GM12878 (cell line): ENCODE measurements at regions not wholly inside any gene's neighbourhood (a gene's known extent, or its start where the extent isn't known, plus 50 kb on each side); places are given as distances from the start of the nearest gene placed in this dataset.

ENCODE experiments used
- ATAC-seq: fragments of 200-7000 bp; cut with Tn5 transposase; 3 replicates; pipeline ENCODE4 v1.9.1; 2020; ENCODE audit warnings: mild to moderate bottlenecking, moderate library complexity
- BruUV-seq: library from RNA; stranded (reverse); fragments of 400-500 nt; replicated peaks from 2 replicates; lab custom pipeline; 2021; lab: Mats Ljungman, UMichigan
- CTCF ChIA-PET: fragments of 300-600 bp; sonication (Branson Sonifier 250); formaldehyde crosslinking; extraction: SDS; loops from one replicate; lab custom pipeline; 2021; ENCODE audit warnings: inconsistent platforms; lab: Yijun Ruan, JAX
- POLR2A ChIA-PET: fragments of 350-600 bp; formaldehyde crosslinking; extraction: SDS; loops from one replicate; lab custom pipeline; 2021; ENCODE audit warnings: inconsistent platforms; lab: Charles Lee
- RAD21 ChIA-PET: fragments of 300-600 bp; sonication (Branson Sonifier 250); formaldehyde crosslinking; loops from one replicate; lab custom pipeline; 2023; ENCODE audit warnings: antibody characterized with exemption; ENCODE audit not compliant: unreplicated experiment; lab: Charles Lee
- SMC1A ChIA-PET: fragments of 300-600 bp; sonication (Branson Sonifier 250); formaldehyde crosslinking; loops from one replicate; lab custom pipeline; 2023; ENCODE audit not compliant: unreplicated experiment, uncharacterized antibody; lab: Charles Lee
- DNase-seq: peaks from one replicate; pipeline ENCODE4 v3.0.0-alpha.2; 2011; ENCODE audit warnings: low read depth, low spot score
- FAIRE-seq: peaks from 3 replicates; lab custom pipeline; 2011; peaks lifted over from hg19 to GRCh38; lab: Jason Lieb, UNC
- H2AFZ ChIP-seq: 2 replicates; pipeline ENCODE4 v1.6.0; 2011; ENCODE audit warnings: low read depth, low read length, control low read depth; ENCODE audit not compliant: control insufficient read depth
- H3K27ac ChIP-seq: 2 replicates; pipeline ENCODE4 v1.5.1; 2011; ENCODE audit warnings: control low read depth; ENCODE audit not compliant: control insufficient read depth, insufficient read depth
- H3K27me3 ChIP-seq, 2 experiments: replicated peaks in 1 of 2; 2 replicates each; pipeline versions ENCODE4 v1.6.0 to v1.6.1; 2011; ENCODE audit warnings: low read length in 1 of 2; ENCODE audit not compliant: control insufficient read depth in 2 of 2, insufficient read depth in 2 of 2
- H3K36me3 ChIP-seq, 2 experiments: 2 replicates each; pipeline ENCODE4 v1.5.1; 2011; ENCODE audit warnings: low read length in 1 of 2; ENCODE audit not compliant: control insufficient read depth in 2 of 2, insufficient read depth in 2 of 2
- H3K4me1 ChIP-seq: 2 replicates; pipeline ENCODE4 v1.6.1; 2011; ENCODE audit warnings: mild to moderate bottlenecking, low read length, moderate library complexity, mixed read lengths; ENCODE audit not compliant: control insufficient read depth, insufficient read depth
- H3K4me2 ChIP-seq: 2 replicates; pipeline ENCODE4 v1.6.0; 2011; ENCODE audit warnings: control low read depth; ENCODE audit not compliant: control insufficient read depth, insufficient read depth
- H3K4me3 ChIP-seq: fragments of 200-600 bp; sonication (generic); 2 replicates; pipeline ENCODE4 v1.5.1; 2016
- H3K79me2 ChIP-seq: 2 replicates; pipeline ENCODE4 v1.6.0; 2011; ENCODE audit warnings: low read length; ENCODE audit not compliant: control insufficient read depth, insufficient read depth
- H3K9ac ChIP-seq: 2 replicates; pipeline ENCODE4 v1.8.0; 2011; ENCODE audit warnings: low read length, control low read depth, mixed read lengths; ENCODE audit not compliant: control insufficient read depth, insufficient read depth
- H3K9me3 ChIP-seq: replicated peaks from 3 replicates; pipeline ENCODE4 v1.5.1; 2011; ENCODE audit warnings: mild to moderate bottlenecking, low read length; ENCODE audit not compliant: control insufficient read depth, insufficient read depth
- H4K20me1 ChIP-seq: 2 replicates; pipeline ENCODE4 v1.6.0; 2011; ENCODE audit not compliant: control insufficient read depth, insufficient read depth
- CREM ChIP-seq: IDR thresholded peaks from 2 replicates; pipeline ENCODE4 v1.6.1; 2014; ENCODE audit warnings: antibody characterized with exemption, low read depth
- DPF2 ChIP-seq: fragments of 450-650 bp; IDR thresholded peaks from 2 replicates; pipeline ENCODE4 v1.6.1; 2017; ENCODE audit warnings: mild to moderate bottlenecking
- GABPA ChIP-seq: IDR thresholded peaks from 2 replicates; pipeline ENCODE4 v1.6.1; 2014; ENCODE audit warnings: antibody characterized with exemption, low read depth, mild to moderate bottlenecking, inconsistent platforms
- MXI1 ChIP-seq: fragments of 150-350 bp; IDR thresholded peaks from 2 replicates; pipeline ENCODE4 v1.6.1; 2011; ENCODE audit warnings: low read depth, mild to moderate bottlenecking, inconsistent platforms, low read length, improper control_type of control experiment
- MYC ChIP-seq: IDR thresholded peaks from 2 replicates; pipeline ENCODE4 v1.6.1; 2011; ENCODE audit warnings: mild to moderate bottlenecking, low read length, moderate library complexity, inconsistent platforms; ENCODE audit not compliant: insufficient read depth, insufficient replicate concordance, insufficient read length, severe bottlenecking
- PAX5 ChIP-seq: IDR thresholded peaks from 2 replicates; pipeline ENCODE4 v1.6.1; 2011; ENCODE audit warnings: low read depth, low read length, borderline replicate concordance
- PAX8 ChIP-seq: fragments of 450-650 bp; IDR thresholded peaks from 2 replicates; pipeline ENCODE4 v1.6.1; 2017; ENCODE audit warnings: mild to moderate bottlenecking, moderate library complexity
- RBBP5 ChIP-seq: fragments of 200-600 bp; sonication (generic); conservative IDR thresholded peaks from 2 replicates; pipeline ENCODE4 v1.6.1; 2016
- RELA ChIP-seq: fragments of 450-650 bp; IDR thresholded peaks from 2 replicates; pipeline ENCODE4 v1.8.0; 2014; ENCODE audit warnings: borderline replicate concordance; ENCODE audit not compliant: partially characterized antibody
- SMARCA5 ChIP-seq: fragments of 450-650 bp; IDR thresholded peaks from 2 replicates; pipeline ENCODE4 v1.6.1; 2017; ENCODE audit warnings: mild to moderate bottlenecking
- SP1 ChIP-seq: IDR thresholded peaks from one replicate; pipeline ENCODE4 v1.6.1; 2011; ENCODE audit warnings: low read depth, low read length
- ZNF622 ChIP-seq: fragments of 450-650 bp; IDR thresholded peaks from 2 replicates; pipeline ENCODE4 v1.6.1; 2017; ENCODE audit warnings: mild to moderate bottlenecking, inconsistent platforms
- WGBS: methylation state at CpG from one replicate; pipeline ENCODE4 v1.1.6; 2016; ENCODE audit warnings: low lambda C conversion rate; ENCODE audit not compliant: insufficient replicate concordance, insufficient coverage; ENCODE audit errors: missing lambda C conversion rate; 5-methylcytosine and 5-hydroxymethylcytosine counted together
- in situ Hi-C: fragments of 300-500 bp; cut with MboI; formaldehyde crosslinking; loops from 9 replicates; pipeline ENCODE4 v1.14.3; 2018; ENCODE audit warnings: mixed read lengths
- intact Hi-C: fragments of 100-400 bp; cut with micrococcal nuclease; formaldehyde crosslinking; loops from one replicate; pipeline ENCODE4 v1.14.2; 2022; ENCODE audit not compliant: unreplicated experiment
- TF ChIP-seq, protein P1 (sequence below): IDR thresholded peaks from 2 replicates; pipeline ENCODE4 v1.6.1; 2011; ENCODE audit warnings: mild to moderate bottlenecking, low read depth, low read length, moderate library complexity; ENCODE audit not compliant: insufficient replicate concordance
- TF ChIP-seq, protein P2 (sequence below): IDR thresholded peaks from 2 replicates; pipeline ENCODE4 v1.6.1; 2011; ENCODE audit warnings: borderline replicate concordance, low read depth, mild to moderate bottlenecking, moderate library complexity, mixed read lengths, low read length; ENCODE audit not compliant: insufficient read depth; ENCODE audit errors: extremely low read length
- TF ChIP-seq, protein P3 (sequence below): fragments of 450-650 bp; IDR thresholded peaks from 2 replicates; pipeline ENCODE4 v1.6.1; 2014; ENCODE audit warnings: mild to moderate bottlenecking
- TF ChIP-seq, protein P4 (sequence below): fragments of 450-650 bp; IDR thresholded peaks from 2 replicates; pipeline ENCODE4 v1.6.1; 2018; ENCODE audit warnings: mild to moderate bottlenecking, low read depth, moderate library complexity; ENCODE audit not compliant: partially characterized antibody

DNA sequence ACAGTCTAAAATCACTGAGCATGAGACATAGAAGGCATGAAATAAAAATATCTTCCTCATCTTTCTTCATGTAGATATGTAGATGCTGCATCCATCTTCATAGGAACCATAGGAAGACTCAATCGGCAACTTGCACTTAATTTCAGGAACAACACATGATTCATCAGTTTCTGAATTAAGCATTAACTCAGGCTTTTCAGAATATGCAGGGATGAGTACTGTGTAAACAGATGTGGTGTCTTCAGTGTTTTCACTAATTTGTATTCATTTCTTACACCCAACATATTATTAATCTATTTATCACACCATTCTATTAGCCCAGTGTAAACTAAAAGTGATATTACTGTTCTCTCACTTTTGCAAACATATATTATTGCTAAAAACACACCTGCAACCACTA is 305.9 kb upstream of the DAB2 start:
- Histone ChIP-seq H3K79me2 (no peaks in the 10 kb centered on the region), H3K4me2 (no peak overlapping the region), H3K36me3 (no peaks in the 10 kb centered on the region), H3K9me3 (no peaks in the 10 kb centered on the region), H4K20me1 (no peaks in the 10 kb centered on the region), H3K4me3 (no peak overlapping the region), H3K9ac (no peak overlapping the region), H3K27me3 (no peaks in the 10 kb centered on the region; a peak in 1 of 4 replicates), H2AFZ (no peak overlapping the region), H3K27ac (no peak overlapping the region)
- RAD21 ChIA-PET: no interaction called here
- CTCF ChIA-PET: no interaction called here
- BruUV-seq: no TSS peak
- POLR2A ChIA-PET: no interaction called here
- ATAC-seq (no peak), DNase-seq (no peak), FAIRE-seq (no peak)
- intact Hi-C loops: no loop called here
- WGBS: 5% methylated on average over 1 of the region's 1 CpG
- SMC1A ChIA-PET: no interaction called here
- TF ChIP-seq RELA (no peak), PAX8 (no peak), PAX5 (no peak), RBBP5 (no peak), MYC (no peak), GABPA (no peak), CREM (no peak), SMARCA5 (no peak), ZNF622 (no peak), DPF2 (no peak), SP1 (no peak), MXI1 (no peak)
- TF ChIP-seq, protein P1, sequence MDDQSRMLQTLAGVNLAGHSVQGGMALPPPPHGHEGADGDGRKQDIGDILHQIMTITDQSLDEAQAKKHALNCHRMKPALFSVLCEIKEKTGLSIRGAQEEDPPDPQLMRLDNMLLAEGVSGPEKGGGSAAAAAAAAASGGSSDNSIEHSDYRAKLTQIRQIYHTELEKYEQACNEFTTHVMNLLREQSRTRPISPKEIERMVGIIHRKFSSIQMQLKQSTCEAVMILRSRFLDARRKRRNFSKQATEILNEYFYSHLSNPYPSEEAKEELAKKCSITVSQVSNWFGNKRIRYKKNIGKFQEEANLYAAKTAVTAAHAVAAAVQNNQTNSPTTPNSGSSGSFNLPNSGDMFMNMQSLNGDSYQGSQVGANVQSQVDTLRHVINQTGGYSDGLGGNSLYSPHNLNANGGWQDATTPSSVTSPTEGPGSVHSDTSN: no peak
- TF ChIP-seq, protein P2, sequence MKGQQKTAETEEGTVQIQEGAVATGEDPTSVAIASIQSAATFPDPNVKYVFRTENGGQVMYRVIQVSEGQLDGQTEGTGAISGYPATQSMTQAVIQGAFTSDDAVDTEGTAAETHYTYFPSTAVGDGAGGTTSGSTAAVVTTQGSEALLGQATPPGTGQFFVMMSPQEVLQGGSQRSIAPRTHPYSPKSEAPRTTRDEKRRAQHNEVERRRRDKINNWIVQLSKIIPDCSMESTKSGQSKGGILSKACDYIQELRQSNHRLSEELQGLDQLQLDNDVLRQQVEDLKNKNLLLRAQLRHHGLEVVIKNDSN: no peak
- TF ChIP-seq, protein P3, sequence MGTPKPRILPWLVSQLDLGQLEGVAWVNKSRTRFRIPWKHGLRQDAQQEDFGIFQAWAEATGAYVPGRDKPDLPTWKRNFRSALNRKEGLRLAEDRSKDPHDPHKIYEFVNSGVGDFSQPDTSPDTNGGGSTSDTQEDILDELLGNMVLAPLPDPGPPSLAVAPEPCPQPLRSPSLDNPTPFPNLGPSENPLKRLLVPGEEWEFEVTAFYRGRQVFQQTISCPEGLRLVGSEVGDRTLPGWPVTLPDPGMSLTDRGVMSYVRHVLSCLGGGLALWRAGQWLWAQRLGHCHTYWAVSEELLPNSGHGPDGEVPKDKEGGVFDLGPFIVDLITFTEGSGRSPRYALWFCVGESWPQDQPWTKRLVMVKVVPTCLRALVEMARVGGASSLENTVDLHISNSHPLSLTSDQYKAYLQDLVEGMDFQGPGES: no peak
- TF ChIP-seq, protein P4, sequence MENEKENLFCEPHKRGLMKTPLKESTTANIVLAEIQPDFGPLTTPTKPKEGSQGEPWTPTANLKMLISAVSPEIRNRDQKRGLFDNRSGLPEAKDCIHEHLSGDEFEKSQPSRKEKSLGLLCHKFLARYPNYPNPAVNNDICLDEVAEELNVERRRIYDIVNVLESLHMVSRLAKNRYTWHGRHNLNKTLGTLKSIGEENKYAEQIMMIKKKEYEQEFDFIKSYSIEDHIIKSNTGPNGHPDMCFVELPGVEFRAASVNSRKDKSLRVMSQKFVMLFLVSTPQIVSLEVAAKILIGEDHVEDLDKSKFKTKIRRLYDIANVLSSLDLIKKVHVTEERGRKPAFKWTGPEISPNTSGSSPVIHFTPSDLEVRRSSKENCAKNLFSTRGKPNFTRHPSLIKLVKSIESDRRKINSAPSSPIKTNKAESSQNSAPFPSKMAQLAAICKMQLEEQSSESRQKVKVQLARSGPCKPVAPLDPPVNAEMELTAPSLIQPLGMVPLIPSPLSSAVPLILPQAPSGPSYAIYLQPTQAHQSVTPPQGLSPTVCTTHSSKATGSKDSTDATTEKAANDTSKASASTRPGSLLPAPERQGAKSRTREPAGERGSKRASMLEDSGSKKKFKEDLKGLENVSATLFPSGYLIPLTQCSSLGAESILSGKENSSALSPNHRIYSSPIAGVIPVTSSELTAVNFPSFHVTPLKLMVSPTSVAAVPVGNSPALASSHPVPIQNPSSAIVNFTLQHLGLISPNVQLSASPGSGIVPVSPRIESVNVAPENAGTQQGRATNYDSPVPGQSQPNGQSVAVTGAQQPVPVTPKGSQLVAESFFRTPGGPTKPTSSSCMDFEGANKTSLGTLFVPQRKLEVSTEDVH: no peak
- TF ChIP-seq, all 136 proteins: peak for 0
- H3K4me1 ChIP-seq: no peaks in the 10 kb centered on the region
- in situ Hi-C loops: no loop called here
